ENCODE measurements at regions not wholly inside any gene's neighbourhood (a gene's known extent, or its start where the extent isn't known, plus 50 kb on each side); places are given as distances from the start of the nearest gene placed in this dataset.

DNA sequence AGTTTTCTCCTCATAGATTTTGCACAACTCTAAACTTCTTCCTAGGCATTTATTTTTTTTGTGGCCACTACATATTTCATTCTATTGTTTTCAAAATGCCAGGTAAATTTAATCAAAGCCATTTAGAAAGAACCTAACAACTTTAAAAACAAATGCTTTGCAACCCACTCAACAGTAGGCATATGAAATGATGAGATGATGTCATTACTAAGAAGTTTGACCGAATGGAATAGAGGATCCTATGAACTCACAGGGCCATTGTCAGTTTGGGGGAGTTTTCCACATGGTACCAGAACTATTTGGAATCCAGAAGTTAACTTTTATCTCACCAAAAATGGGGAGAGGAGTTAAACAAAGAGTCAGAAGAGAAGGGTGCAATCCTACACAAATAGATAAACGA lies 100.7 kb upstream of the INHBA start:
- Mint-ChIP-seq H3K36me3 (ENCODE audit: insufficient read depth, unreplicated experiment) (no peaks in the 10 kb centered on the region), H3K27ac (ENCODE audit: unreplicated experiment) (no peak overlapping the region), H3K9me3 (ENCODE audit: low read depth, unreplicated experiment) (peaks cover 2% of the 10 kb centered on the region), H3K4me1 (ENCODE audit: low read depth, unreplicated experiment) (no peaks in the 10 kb centered on the region), H3K4me3 (ENCODE audit: low read depth, unreplicated experiment) (no peak overlapping the region), H3K27me3 (ENCODE audit: unreplicated experiment) (peaks cover 16% of the 10 kb centered on the region)
- no TSS peak for BruUV-seq (replicated peaks)
- CTCF ChIA-PET = no interaction called here
- intact Hi-C loops (cut with micrococcal nuclease; ENCODE audit: unreplicated experiment) = no loop called here
- TF ChIP-seq, protein P1, sequence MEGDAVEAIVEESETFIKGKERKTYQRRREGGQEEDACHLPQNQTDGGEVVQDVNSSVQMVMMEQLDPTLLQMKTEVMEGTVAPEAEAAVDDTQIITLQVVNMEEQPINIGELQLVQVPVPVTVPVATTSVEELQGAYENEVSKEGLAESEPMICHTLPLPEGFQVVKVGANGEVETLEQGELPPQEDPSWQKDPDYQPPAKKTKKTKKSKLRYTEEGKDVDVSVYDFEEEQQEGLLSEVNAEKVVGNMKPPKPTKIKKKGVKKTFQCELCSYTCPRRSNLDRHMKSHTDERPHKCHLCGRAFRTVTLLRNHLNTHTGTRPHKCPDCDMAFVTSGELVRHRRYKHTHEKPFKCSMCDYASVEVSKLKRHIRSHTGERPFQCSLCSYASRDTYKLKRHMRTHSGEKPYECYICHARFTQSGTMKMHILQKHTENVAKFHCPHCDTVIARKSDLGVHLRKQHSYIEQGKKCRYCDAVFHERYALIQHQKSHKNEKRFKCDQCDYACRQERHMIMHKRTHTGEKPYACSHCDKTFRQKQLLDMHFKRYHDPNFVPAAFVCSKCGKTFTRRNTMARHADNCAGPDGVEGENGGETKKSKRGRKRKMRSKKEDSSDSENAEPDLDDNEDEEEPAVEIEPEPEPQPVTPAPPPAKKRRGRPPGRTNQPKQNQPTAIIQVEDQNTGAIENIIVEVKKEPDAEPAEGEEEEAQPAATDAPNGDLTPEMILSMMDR (IDR thresholded peaks at IDR 0.05; ENCODE audit: unreplicated experiment) = no peak
- DNase-seq = no peak

DNA sequence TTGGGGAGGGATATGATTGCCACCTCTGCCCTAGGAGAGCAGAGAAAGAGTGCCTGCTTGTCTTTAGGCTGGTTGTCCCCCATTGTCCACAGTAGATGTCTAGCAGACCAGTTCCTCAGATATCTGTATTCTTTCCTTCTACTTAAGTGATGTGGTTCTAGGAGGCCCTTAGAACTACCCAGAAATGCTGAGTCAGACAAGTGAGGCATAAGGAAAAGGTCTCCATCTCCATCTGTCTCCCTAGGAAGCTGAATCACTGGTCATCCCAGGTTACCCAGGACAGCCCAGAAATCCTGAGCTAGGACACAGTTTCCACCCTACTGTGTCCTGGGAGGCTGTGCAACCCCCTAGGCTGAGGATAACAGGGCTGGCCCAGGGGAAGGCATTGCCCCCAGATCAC lies 93.4 kb upstream of the INHBA start:
- DNase-seq = no peak
- no TSS peak for BruUV-seq (replicated peaks)
- H3K36me3 Mint-ChIP-seq (ENCODE audit: insufficient read depth, unreplicated experiment) = no peaks in the 10 kb centered on the region
- intact Hi-C loops (cut with micrococcal nuclease; ENCODE audit: unreplicated experiment) = no loop called here
- CTCF ChIA-PET = no interaction called here
- TF ChIP-seq, protein P1 (IDR thresholded peaks at IDR 0.05; ENCODE audit: unreplicated experiment) = no peak
- no peaks in the 10 kb centered on the region for H3K9me3 Mint-ChIP-seq (ENCODE audit: low read depth, unreplicated experiment)
- H3K4me3 Mint-ChIP-seq (ENCODE audit: low read depth, unreplicated experiment) = no peak overlapping the region
- no peak overlapping the region for H3K27ac Mint-ChIP-seq (ENCODE audit: unreplicated experiment)
- no peaks in the 10 kb centered on the region for H3K4me1 Mint-ChIP-seq (ENCODE audit: low read depth, unreplicated experiment)
- H3K27me3 Mint-ChIP-seq (ENCODE audit: unreplicated experiment) = peaks cover 51% of the 10 kb centered on the region

DNA sequence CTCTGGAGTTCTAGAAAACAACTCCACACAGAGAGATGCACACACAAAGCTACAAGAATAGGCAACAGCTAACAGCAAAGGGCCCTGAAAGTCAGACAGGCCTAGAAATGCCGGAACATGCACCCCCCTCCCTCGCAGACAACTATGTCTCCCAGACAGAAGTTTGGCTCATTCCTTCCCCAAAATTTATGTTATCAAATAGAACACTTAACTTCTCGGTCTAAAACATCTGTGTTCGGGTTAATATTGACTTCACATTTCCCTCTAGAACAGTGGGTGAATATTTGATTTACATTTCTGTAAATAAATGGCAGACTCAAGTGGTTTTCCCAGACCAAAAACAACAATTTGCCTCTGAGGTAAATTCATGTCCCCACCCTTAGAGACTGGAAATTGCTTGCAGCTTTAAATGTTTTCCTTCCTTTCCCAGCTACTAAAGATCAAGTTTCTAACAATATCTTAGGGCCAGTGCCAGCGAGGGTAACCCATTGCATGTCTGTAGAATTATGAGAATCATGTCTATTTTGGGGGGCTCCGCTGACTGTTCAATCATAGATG lies 92.5 kb upstream of the INHBA start:
- no peak overlapping the region for H3K27ac Mint-ChIP-seq (ENCODE audit: unreplicated experiment)
- intact Hi-C loops (cut with micrococcal nuclease; ENCODE audit: unreplicated experiment) = no loop called here
- no peaks in the 10 kb centered on the region for H3K9me3 Mint-ChIP-seq (ENCODE audit: low read depth, unreplicated experiment)
- no peaks in the 10 kb centered on the region for H3K4me1 Mint-ChIP-seq (ENCODE audit: low read depth, unreplicated experiment)
- H3K36me3 Mint-ChIP-seq (ENCODE audit: insufficient read depth, unreplicated experiment) = no peaks in the 10 kb centered on the region
- no peak for DNase-seq
- peaks cover 51% of the 10 kb centered on the region for H3K27me3 Mint-ChIP-seq (ENCODE audit: unreplicated experiment)
- H3K4me3 Mint-ChIP-seq (ENCODE audit: low read depth, unreplicated experiment) = no peak overlapping the region
- TF ChIP-seq, protein P1 (IDR thresholded peaks at IDR 0.05; ENCODE audit: unreplicated experiment) = no peak
- no TSS peak for BruUV-seq (replicated peaks)
- CTCF ChIA-PET = no interaction called here

DNA sequence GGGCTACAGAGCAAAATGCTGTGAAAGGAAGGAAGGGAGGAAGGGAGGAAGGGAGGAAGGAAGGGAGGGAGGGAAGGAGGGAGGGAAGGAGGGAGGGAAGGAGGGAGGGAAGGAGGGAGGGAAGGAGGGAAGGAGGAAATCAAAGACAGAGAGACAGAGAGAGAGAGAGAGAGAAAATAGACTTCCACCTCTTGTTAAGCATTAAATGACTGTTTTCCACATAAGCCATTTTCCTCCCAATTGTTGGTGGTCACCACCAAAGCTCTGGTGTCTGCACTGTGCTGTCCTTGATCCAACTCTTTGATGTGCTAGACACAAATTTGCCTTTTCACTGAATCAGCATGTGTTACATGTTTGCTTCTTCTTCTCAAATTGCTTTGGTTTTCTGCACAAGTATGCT lies 90.7 kb upstream of the INHBA start:
- Mint-ChIP-seq H3K4me1 (ENCODE audit: low read depth, unreplicated experiment) (no peaks in the 10 kb centered on the region), H3K4me3 (ENCODE audit: low read depth, unreplicated experiment) (no peak overlapping the region), H3K27ac (ENCODE audit: unreplicated experiment) (no peak overlapping the region), H3K9me3 (ENCODE audit: low read depth, unreplicated experiment) (no peaks in the 10 kb centered on the region), H3K27me3 (ENCODE audit: unreplicated experiment) (peaks cover 36% of the 10 kb centered on the region), H3K36me3 (ENCODE audit: insufficient read depth, unreplicated experiment) (no peaks in the 10 kb centered on the region)
- TF ChIP-seq, protein P1 (IDR thresholded peaks at IDR 0.05; ENCODE audit: unreplicated experiment) = no peak
- no peak for DNase-seq
- intact Hi-C loops (cut with micrococcal nuclease; ENCODE audit: unreplicated experiment) = no loop called here
- CTCF ChIA-PET = no interaction called here
- no TSS peak for BruUV-seq (replicated peaks)

All from Calu3 (cell line).